ENCODE measurements at regions not wholly inside any gene's neighbourhood (a gene's known extent, or its start where the extent isn't known, plus 50 kb on each side); places are given as distances from the start of the nearest gene placed in this dataset.

DNA sequence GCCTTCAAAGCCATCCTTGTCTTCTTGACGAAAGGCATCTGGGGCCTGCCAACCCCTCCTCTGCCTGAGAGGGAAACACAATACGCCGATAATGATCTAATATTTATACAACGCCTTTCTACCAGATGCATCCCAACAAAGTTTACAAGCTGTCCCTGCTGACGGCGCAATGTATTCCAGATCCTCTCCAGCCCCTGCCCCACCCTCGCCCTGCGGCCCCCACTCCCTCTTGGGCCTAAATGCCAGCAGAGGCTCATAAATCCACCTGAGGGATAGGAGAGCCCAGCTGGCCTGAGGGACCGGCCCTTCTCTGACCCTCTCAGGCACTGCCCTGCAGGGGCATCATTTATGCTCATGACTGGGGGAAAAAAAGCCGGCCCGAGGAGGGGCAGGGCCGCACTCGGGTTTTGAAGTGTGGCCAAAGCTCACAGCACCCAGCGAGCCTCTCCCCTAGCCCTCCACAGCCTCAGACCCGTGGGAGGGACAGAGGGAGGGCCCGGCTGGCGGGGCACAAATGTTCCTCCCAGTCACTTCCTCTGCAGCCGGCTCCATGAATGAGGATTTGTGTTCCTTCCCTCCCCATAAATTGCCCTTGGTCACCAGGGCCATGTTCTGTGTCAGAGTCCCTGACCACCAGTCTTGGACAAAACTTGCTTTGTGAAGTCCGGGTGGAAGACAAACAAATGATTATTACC lies 140.3 kb downstream of the FOXD2 start:
- DNase-seq (ENCODE audit: low spot score) = no peak

GRCh38 chr1:47578721-47579419 lies 141.0 kb downstream of the FOXD2 start:
- DNase-seq (ENCODE audit: low spot score) = no peak
- no peak for TF ChIP-seq CTCF (IDR thresholded peaks at IDR 0.05; ENCODE audit: extremely low read depth, insufficient read depth, missing control alignments)
- in situ Hi-C loops (cut with MboI; ENCODE audit: low pct_unique_long_range_greater_than_20kb, low sequenced_read_pairs, unreplicated experiment) = no loop called here

More for the DNA sequence above, 140.3 kb downstream of the FOXD2 start:
- TF ChIP-seq CTCF (IDR thresholded peaks at IDR 0.05; ENCODE audit: extremely low read depth, insufficient read depth, missing control alignments) = no peak
- in situ Hi-C loops (cut with MboI; ENCODE audit: low pct_unique_long_range_greater_than_20kb, low sequenced_read_pairs, unreplicated experiment) = no loop called here

DNA sequence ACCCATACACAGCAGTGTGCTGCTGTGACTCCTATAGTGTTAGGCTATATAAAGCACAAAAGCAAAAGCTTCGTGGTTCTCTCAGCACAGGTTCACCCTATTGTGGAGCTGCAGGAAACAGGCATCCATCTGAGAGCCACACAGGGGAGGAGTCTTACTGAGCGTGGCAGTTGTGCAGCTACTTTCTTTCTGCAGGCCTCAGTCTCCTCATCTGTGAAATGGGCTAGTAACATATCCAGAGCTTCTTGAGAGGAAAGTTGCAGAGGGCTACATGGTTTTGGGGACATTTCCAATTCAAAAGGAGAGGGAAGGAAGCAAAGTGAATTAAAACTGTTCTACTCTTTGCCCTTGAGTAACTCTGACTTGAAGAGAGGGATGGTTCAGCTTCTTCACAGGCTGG lies 142.0 kb downstream of the FOXD2 start:
- in situ Hi-C loops (cut with MboI; ENCODE audit: low pct_unique_long_range_greater_than_20kb, low sequenced_read_pairs, unreplicated experiment) = no loop called here
- DNase-seq (ENCODE audit: low spot score) = no peak
- no peak for TF ChIP-seq CTCF (IDR thresholded peaks at IDR 0.05; ENCODE audit: extremely low read depth, insufficient read depth, missing control alignments)

DNA sequence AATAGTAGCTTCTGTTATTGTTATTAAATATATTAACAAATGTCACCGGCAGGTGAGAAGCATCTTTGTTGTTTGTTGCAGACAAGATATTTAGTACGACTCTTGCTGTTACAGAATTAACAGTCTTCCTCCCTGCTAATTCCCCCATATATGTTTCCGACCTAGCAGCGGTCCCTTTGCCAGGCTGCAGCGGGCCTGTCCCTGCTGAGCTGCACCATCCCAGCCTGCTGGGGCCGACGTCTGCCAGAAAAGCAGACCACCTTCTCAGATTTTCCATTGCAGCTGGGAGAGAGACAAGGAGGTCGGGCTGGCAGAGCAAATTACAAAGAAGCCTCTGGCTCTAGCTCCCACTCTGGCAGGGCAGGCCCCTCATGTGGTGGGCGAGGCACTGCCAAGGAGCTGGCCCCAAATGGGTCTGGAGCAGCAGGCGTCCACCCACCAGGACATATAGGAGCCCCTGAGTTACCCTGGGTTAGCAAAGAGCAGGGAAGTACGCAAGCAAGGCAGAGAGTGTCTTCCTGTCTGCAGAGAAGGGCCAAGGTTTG lies 142.7 kb downstream of the FOXD2 start:
- in situ Hi-C loops (cut with MboI; ENCODE audit: low pct_unique_long_range_greater_than_20kb, low sequenced_read_pairs, unreplicated experiment) = no loop called here
- DNase-seq (ENCODE audit: low spot score) = no peak
- no peak for TF ChIP-seq CTCF (IDR thresholded peaks at IDR 0.05; ENCODE audit: extremely low read depth, insufficient read depth, missing control alignments)

GRCh38 chr1:47582891-47583608 lies 145.2 kb downstream of the FOXD2 start:
- no peak for TF ChIP-seq CTCF (IDR thresholded peaks at IDR 0.05; ENCODE audit: extremely low read depth, insufficient read depth, missing control alignments)
- no peak for DNase-seq (ENCODE audit: low spot score)
- in situ Hi-C loops (cut with MboI; ENCODE audit: low pct_unique_long_range_greater_than_20kb, low sequenced_read_pairs, unreplicated experiment) = no loop called here

DNA sequence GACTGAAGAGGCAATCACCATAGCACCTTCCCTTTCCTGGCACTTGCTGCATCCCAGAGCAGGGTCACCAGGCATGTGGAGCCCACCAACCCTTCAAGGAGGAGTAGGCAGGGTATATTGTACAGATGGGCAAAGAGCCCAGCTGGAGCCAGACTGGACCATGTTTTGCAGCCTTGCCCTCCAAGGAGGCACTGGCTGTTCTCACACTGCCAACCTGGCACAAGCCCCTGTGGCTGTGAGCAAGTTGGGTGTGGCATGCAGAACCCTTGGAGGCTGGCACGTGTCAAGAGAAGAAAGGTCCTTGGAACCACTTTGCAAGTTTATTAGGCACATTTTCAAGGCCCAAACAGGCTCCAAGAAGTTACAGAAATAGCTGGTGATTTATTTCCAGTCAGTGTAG lies 146.4 kb downstream of the FOXD2 start:
- in situ Hi-C loops (cut with MboI; ENCODE audit: low pct_unique_long_range_greater_than_20kb, low sequenced_read_pairs, unreplicated experiment) = no loop called here
- TF ChIP-seq CTCF (IDR thresholded peaks at IDR 0.05; ENCODE audit: extremely low read depth, insufficient read depth, missing control alignments) = no peak
- no peak for DNase-seq (ENCODE audit: low spot score)
